K562 (cell line): ENCODE measurements at regions not wholly inside any gene's neighbourhood (a gene's known extent, or its start where the extent isn't known, plus 50 kb on each side); places are given as distances from the start of the nearest gene placed in this dataset.

Source experiments
- ATAC-seq: fragments of 200-7000 bp; cut with Tn5 transposase; 3 replicates; pipeline ENCODE4 v1.9.1; 2020; ENCODE audit warnings: moderate library complexity
- BruUV-seq: library from RNA; stranded (reverse); fragments of 400-500 nt; replicated peaks from 2 replicates; lab custom pipeline; 2021; lab: Mats Ljungman, UMichigan
- CTCF ChIA-PET: fragments of 300-600 bp; formaldehyde crosslinking; extraction: SDS; loops from one replicate; lab custom pipeline; 2021; ENCODE audit warnings: low intra/inter-chr PET ratio; lab: Yijun Ruan, JAX
- POLR2A ChIA-PET: fragments of 300-600, 350-650 bp; sonication (Branson Sonifier 250); formaldehyde crosslinking; extraction: SDS; loops from one replicate; lab custom pipeline; 2021; ENCODE audit warnings: antibody characterized with exemption, inconsistent platforms; lab: Yijun Ruan, JAX
- DNase-seq, 4 experiments: peaks; one replicate each; pipeline versions ENCODE4 v3.0.0 to v3.0.0-alpha.2; 2011 to 2018; ENCODE audit warnings: low spot score in 3 of 4, mixed read lengths in 3 of 4; ENCODE audit errors: extremely low read depth in 1 of 4
- FAIRE-seq: peaks from 2 replicates; lab custom pipeline; 2011; peaks lifted over from hg19 to GRCh38; lab: Jason Lieb, UNC
- H2AFZ ChIP-seq: 2 replicates; pipeline ENCODE4 v1.6.0; 2011; ENCODE audit warnings: low read depth, low read length, control low read depth, inconsistent platforms
- H3K27ac ChIP-seq: fragments of 200-600 bp; 3 replicates; pipeline ENCODE4 v1.8.0; 2011; ENCODE audit warnings: low read depth, mild to moderate bottlenecking, control low read depth, inconsistent platforms, low read length, moderate library complexity, mixed read lengths; ENCODE audit errors: extremely low read depth
- H3K27me3 ChIP-seq, 2 experiments: fragments of 300-600 bp in 1 of 2; 2 replicates in 1 of 2; 3 replicates in 1 of 2; pipeline versions ENCODE4 v1.6.0 to v1.8.0; 2011; ENCODE audit warnings: inconsistent platforms in 2 of 2, low read length in 2 of 2, mild to moderate bottlenecking in 1 of 2, mixed read lengths in 1 of 2, moderate library complexity in 1 of 2; ENCODE audit not compliant: control insufficient read depth in 2 of 2, insufficient read depth in 2 of 2
- H3K36me3 ChIP-seq: fragments of 300-600 bp; 3 replicates; pipeline ENCODE4 v1.8.0; 2011; ENCODE audit warnings: mild to moderate bottlenecking, low read length, inconsistent platforms; ENCODE audit not compliant: control insufficient read depth, insufficient read depth
- H3K4me1 ChIP-seq, 2 experiments: fragments of 200-600 bp in 1 of 2; replicated peaks in 1 of 2; 2 replicates in 1 of 2; 3 replicates in 1 of 2; pipeline versions ENCODE4 v1.5.1 to v1.8.0; 2011; ENCODE audit warnings: inconsistent platforms in 2 of 2, low read length in 2 of 2, mild to moderate bottlenecking in 1 of 2, mixed read lengths in 1 of 2, moderate library complexity in 1 of 2; ENCODE audit not compliant: control insufficient read depth in 2 of 2, insufficient read depth in 2 of 2
- H3K4me2 ChIP-seq: 2 replicates; pipeline ENCODE4 v1.6.1; 2011; ENCODE audit warnings: low read length, control low read depth, inconsistent platforms, mixed read lengths; ENCODE audit not compliant: insufficient read depth
- H3K4me3 ChIP-seq: fragments of 200-600 bp; sonication (generic), shearing (Covaris generic); 2 replicates; pipeline ENCODE4 v1.5.1; 2016; ENCODE audit warnings: control low read depth, inconsistent platforms
- H3K79me2 ChIP-seq: fragments of 200-600 bp; 3 replicates; pipeline ENCODE4 v1.8.0; 2011; ENCODE audit warnings: low read length, inconsistent platforms; ENCODE audit not compliant: control insufficient read depth, insufficient read depth
- H3K9ac ChIP-seq, 2 experiments: 2 replicates each; pipeline versions ENCODE4 v1.6.0 to v1.6.1; 2011; ENCODE audit warnings: low read depth in 2 of 2, low read length in 2 of 2, control low read depth in 1 of 2, inconsistent platforms in 1 of 2, mild to moderate bottlenecking in 1 of 2, mixed read lengths in 1 of 2; ENCODE audit not compliant: insufficient read depth in 1 of 2
- H3K9me1 ChIP-seq: one replicate; pipeline ENCODE4 v1.6.0; 2011; ENCODE audit warnings: inconsistent platforms, mild to moderate bottlenecking, low read length, moderate library complexity; ENCODE audit not compliant: control insufficient read depth, insufficient read depth
- H3K9me3 ChIP-seq: replicated peaks from 2 replicates; pipeline ENCODE4 v1.5.1; 2011; ENCODE audit warnings: low read depth, low read length, inconsistent platforms; ENCODE audit not compliant: control insufficient read depth, insufficient read depth
- H4K20me1 ChIP-seq: replicated peaks from 2 replicates; pipeline ENCODE4 v1.6.1; 2011; ENCODE audit warnings: low read length, inconsistent platforms, mixed read lengths; ENCODE audit not compliant: control insufficient read depth, insufficient read depth
- CREM ChIP-seq: IDR thresholded peaks from 2 replicates; pipeline ENCODE4 v1.6.1; 2014; ENCODE audit warnings: antibody characterized with exemption, low read depth
- HNRNPLL ChIP-seq: fragments of 200-400 bp; formaldehyde crosslinking; IDR thresholded peaks from 2 replicates; pipeline ENCODE4 v1.6.1; 2017; ENCODE audit warnings: low read length, low read depth, mild to moderate bottlenecking; ENCODE audit not compliant: poor library complexity, severe bottlenecking
- RB1 ChIP-seq: fragments of 450-650 bp; IDR thresholded peaks from 2 replicates; pipeline ENCODE4 v1.6.1; 2017; ENCODE audit warnings: low read depth, mild to moderate bottlenecking
- SRF ChIP-seq, 2 experiments: fragments of 250-450, 450-650 bp in 1 of 2; sonication (Bioruptor Pico) in 1 of 2; sonication (generic) in 1 of 2; formaldehyde crosslinking; IDR thresholded peaks; 2 replicates each; pipeline versions ENCODE4 v1.5.0 to v1.5.1; 2020 to 2022; ENCODE audit warnings: mild to moderate bottlenecking in 1 of 2, missing genetic modification reagents in 1 of 2
- SRSF9 ChIP-seq: fragments of 200-400 bp; formaldehyde crosslinking; IDR thresholded peaks from 2 replicates; pipeline ENCODE4 v1.6.1; 2017; ENCODE audit warnings: low read depth, low read length, borderline replicate concordance
- TAF9B ChIP-seq: fragments of 450-650 bp; IDR thresholded peaks from 2 replicates; pipeline ENCODE4 v1.6.1; 2018; ENCODE audit warnings: mild to moderate bottlenecking; ENCODE audit not compliant: partially characterized antibody
- ZMIZ1 ChIP-seq, 2 experiments: fragments of 150-350 bp in 1 of 2; IDR thresholded peaks; 2 replicates each; pipeline ENCODE4 v1.6.1; 2012 to 2016; ENCODE audit warnings: low read depth in 2 of 2, low read length in 2 of 2, mild to moderate bottlenecking in 1 of 2, moderate library complexity in 1 of 2
- ZNF184 ChIP-seq: sonication (generic); formaldehyde crosslinking; IDR thresholded peaks from 2 replicates; pipeline ENCODE4 v1.5.0; 2020; ENCODE audit warnings: missing genetic modification reagents
- ZNF695 ChIP-seq: fragments of 450-650 bp; formaldehyde crosslinking; IDR thresholded peaks from 2 replicates; pipeline ENCODE4 v1.4.0; 2020; ENCODE audit warnings: mild to moderate bottlenecking, moderate library complexity
- WGBS: fragments of 100-300 bp; shearing (Covaris generic); methylation state at CpG from one replicate; pipeline ENCODE4 v1.1.6; 2016; ENCODE audit warnings: low coverage, mixed read lengths; ENCODE audit not compliant: insufficient coverage; ENCODE audit errors: missing lambda C conversion rate; 5-methylcytosine and 5-hydroxymethylcytosine counted together
- in situ Hi-C: fragments of 300-500 bp; cut with MboI; formaldehyde crosslinking; loops from 4 replicates; pipeline ENCODE4 v1.15.0; 2018; ENCODE audit warnings: inconsistent platforms, mixed read lengths
- intact Hi-C: fragments of 100-400 bp; cut with micrococcal nuclease; formaldehyde crosslinking; loops from 2 replicates; pipeline ENCODE4 v1.14.2; 2022
- TF ChIP-seq, protein P1 (sequence below), 2 experiments: IDR thresholded peaks in 1 of 2; conservative IDR thresholded peaks in 1 of 2; 2 replicates each; pipeline ENCODE4 v1.6.1; 2016; ENCODE audit warnings: low read depth in 2 of 2, mild to moderate bottlenecking in 1 of 2, missing compliant biosample characterization in 1 of 2, missing genetic modification characterization in 1 of 2, moderate library complexity in 1 of 2
- TF ChIP-seq, protein P2 (sequence below): sonication (generic); formaldehyde crosslinking; IDR thresholded peaks from 2 replicates; pipeline ENCODE4 v1.9.0; 2022; ENCODE audit warnings: mild to moderate bottlenecking, missing genetic modification reagents
- TF ChIP-seq, protein P3 (sequence below): sonication (generic); formaldehyde crosslinking; IDR thresholded peaks from 2 replicates; pipeline ENCODE4 v1.5.0; 2020; ENCODE audit warnings: missing genetic modification reagents

GRCh38 chr1:184843732-184844495, 89.3 kb upstream of the EDEM3 start:
- intact Hi-C loops: no loop called here
- H3K9me1 ChIP-seq: no peaks in the 10 kb centered on the region
- in situ Hi-C loops: no loop called here
- no peaks in the 10 kb centered on the region for H3K9me3 ChIP-seq
- no peak for FAIRE-seq
- no peaks in the 10 kb centered on the region for H3K36me3 ChIP-seq
- ChIA-PET CTCF (no interaction called here), POLR2A (interaction anchor here (0.7 to 2.3 kb wide), 5 partner anchors 9 to 129 kb away, joined by 3 to 7 read pairs (median 3); no protein-coding TSS in a partner anchor)
- no peaks in the 10 kb centered on the region for H4K20me1 ChIP-seq
- peak in 1 of 4 experiments; percentile 35 for DNase-seq
- no peak overlapping the region for H3K27ac ChIP-seq
- BruUV-seq: no TSS peak
- WGBS: 11% methylated on average over 6 of the region's 6 CpGs
- ATAC-seq: peak; percentile 80
- no peaks in the 10 kb centered on the region for H3K79me2 ChIP-seq
- H3K9ac ChIP-seq: no peak overlapping the region
- no peak overlapping the region for H2AFZ ChIP-seq
- H3K4me2 ChIP-seq: no peak overlapping the region
- peaks cover 0 to 2% of the 10 kb centered on the region in 2 experiments; a peak in 1 of 5 replicates for H3K4me1 ChIP-seq
- H3K27me3 ChIP-seq: no peaks in the 10 kb centered on the region
- no peak overlapping the region for H3K4me3 ChIP-seq
- TF ChIP-seq, protein P1, sequence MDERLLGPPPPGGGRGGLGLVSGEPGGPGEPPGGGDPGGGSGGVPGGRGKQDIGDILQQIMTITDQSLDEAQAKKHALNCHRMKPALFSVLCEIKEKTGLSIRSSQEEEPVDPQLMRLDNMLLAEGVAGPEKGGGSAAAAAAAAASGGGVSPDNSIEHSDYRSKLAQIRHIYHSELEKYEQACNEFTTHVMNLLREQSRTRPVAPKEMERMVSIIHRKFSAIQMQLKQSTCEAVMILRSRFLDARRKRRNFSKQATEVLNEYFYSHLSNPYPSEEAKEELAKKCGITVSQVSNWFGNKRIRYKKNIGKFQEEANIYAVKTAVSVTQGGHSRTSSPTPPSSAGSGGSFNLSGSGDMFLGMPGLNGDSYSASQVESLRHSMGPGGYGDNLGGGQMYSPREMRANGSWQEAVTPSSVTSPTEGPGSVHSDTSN (CRISPR knock-in tag; IDR thresholded peaks at IDR 0.05; ENCODE audit: low read depth): no peak
- TF ChIP-seq, protein P1 (tag; conservative IDR thresholded peaks at IDR 0.05; ENCODE audit: low read depth): no peak
- TF ChIP-seq HNRNPLL (no peak), TAF9B (no peak), SRF (CRISPR knock-in tag; IDR thresholded peaks at IDR 0.05) (no peak), SRSF9 (no peak), ZNF184 (CRISPR knock-in tag) (no peak), ZMIZ1 (IDR thresholded peaks at IDR 0.05; ENCODE audit: low read depth in 2 of 2, low read length in 2 of 2) (no peak), CREM (peak; percentile 54), RB1 (no peak), ZNF695 (CRISPR knock-in tag) (no peak)
- TF ChIP-seq, protein P2, sequence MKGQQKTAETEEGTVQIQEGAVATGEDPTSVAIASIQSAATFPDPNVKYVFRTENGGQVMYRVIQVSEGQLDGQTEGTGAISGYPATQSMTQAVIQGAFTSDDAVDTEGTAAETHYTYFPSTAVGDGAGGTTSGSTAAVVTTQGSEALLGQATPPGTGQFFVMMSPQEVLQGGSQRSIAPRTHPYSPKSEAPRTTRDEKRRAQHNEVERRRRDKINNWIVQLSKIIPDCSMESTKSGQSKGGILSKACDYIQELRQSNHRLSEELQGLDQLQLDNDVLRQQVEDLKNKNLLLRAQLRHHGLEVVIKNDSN (CRISPR knock-in tag): peak; percentile 88
- TF ChIP-seq, protein P3, sequence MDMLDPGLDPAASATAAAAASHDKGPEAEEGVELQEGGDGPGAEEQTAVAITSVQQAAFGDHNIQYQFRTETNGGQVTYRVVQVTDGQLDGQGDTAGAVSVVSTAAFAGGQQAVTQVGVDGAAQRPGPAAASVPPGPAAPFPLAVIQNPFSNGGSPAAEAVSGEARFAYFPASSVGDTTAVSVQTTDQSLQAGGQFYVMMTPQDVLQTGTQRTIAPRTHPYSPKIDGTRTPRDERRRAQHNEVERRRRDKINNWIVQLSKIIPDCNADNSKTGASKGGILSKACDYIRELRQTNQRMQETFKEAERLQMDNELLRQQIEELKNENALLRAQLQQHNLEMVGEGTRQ (CRISPR knock-in tag): peak; percentile 86
